Glutamatergic neuron (in vitro differentiated cells): ENCODE measurements at regions not wholly inside any gene's neighbourhood (a gene's known extent, or its start where the extent isn't known, plus 50 kb on each side); places are given as distances from the start of the nearest gene placed in this dataset.

Source experiments
- DNase-seq: peaks from one replicate; pipeline ENCODE4 v3.0.0; 2022
- H3K27ac Mint-ChIP-seq: one replicate; pipeline ENCODE4 v1.8.0; 2020; ENCODE audit warnings: mild to moderate bottlenecking, mixed read lengths, inconsistent platforms; ENCODE audit not compliant: unreplicated experiment
- H3K27me3 Mint-ChIP-seq: one replicate; pipeline ENCODE4 v1.8.0; 2020; ENCODE audit warnings: mild to moderate bottlenecking, moderate library complexity, mixed read lengths, inconsistent platforms; ENCODE audit not compliant: unreplicated experiment
- H3K36me3 Mint-ChIP-seq: one replicate; pipeline ENCODE4 v1.8.0; 2020; ENCODE audit warnings: mild to moderate bottlenecking, mixed read lengths, inconsistent platforms; ENCODE audit not compliant: unreplicated experiment
- H3K4me1 Mint-ChIP-seq: one replicate; pipeline ENCODE4 v1.8.0; 2020; ENCODE audit warnings: mild to moderate bottlenecking, low read depth, mixed read lengths, inconsistent platforms; ENCODE audit not compliant: unreplicated experiment
- H3K4me3 Mint-ChIP-seq: one replicate; pipeline ENCODE4 v1.8.0; 2020; ENCODE audit warnings: mild to moderate bottlenecking, mixed read lengths, inconsistent platforms; ENCODE audit not compliant: unreplicated experiment
- H3K9me3 Mint-ChIP-seq: one replicate; pipeline ENCODE4 v1.8.0; 2020; ENCODE audit warnings: mild to moderate bottlenecking, moderate library complexity, mixed read lengths, inconsistent platforms; ENCODE audit not compliant: unreplicated experiment
- TF ChIP-seq, protein P1 (sequence below): fragments of 200-600 bp; sonication (generic); IDR thresholded peaks from one replicate; pipeline ENCODE4 v1.5.0; 2021; ENCODE audit not compliant: partially characterized antibody, unreplicated experiment

DNA sequence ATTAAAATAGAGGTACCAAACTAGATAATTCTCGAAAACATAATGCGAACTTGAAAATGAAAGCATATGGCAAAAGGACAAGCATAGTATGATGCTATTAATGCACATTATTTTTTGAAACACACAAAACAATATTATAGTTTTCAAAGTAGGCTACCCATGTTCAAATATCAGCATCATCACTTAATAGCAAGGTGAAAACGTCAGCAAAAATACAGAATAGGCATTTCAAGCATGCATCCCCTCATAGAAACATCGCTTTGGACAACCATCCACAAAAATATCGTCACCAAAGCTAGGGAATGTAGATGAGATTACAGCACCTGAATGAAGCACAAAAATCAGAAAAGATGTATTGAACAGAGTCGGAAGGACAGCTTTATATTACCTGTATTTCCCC, 814.5 kb upstream of the LRRC4C start:
- Mint-ChIP-seq H3K27me3 (no peaks in the 10 kb centered on the region), H3K9me3 (no peaks in the 10 kb centered on the region), H3K4me1 (no peaks in the 10 kb centered on the region), H3K27ac (no peak overlapping the region), H3K36me3 (no peaks in the 10 kb centered on the region), H3K4me3 (no peak overlapping the region)
- TF ChIP-seq, protein P1, sequence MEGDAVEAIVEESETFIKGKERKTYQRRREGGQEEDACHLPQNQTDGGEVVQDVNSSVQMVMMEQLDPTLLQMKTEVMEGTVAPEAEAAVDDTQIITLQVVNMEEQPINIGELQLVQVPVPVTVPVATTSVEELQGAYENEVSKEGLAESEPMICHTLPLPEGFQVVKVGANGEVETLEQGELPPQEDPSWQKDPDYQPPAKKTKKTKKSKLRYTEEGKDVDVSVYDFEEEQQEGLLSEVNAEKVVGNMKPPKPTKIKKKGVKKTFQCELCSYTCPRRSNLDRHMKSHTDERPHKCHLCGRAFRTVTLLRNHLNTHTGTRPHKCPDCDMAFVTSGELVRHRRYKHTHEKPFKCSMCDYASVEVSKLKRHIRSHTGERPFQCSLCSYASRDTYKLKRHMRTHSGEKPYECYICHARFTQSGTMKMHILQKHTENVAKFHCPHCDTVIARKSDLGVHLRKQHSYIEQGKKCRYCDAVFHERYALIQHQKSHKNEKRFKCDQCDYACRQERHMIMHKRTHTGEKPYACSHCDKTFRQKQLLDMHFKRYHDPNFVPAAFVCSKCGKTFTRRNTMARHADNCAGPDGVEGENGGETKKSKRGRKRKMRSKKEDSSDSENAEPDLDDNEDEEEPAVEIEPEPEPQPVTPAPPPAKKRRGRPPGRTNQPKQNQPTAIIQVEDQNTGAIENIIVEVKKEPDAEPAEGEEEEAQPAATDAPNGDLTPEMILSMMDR, result no peak
- DNase-seq, result no peak

DNA sequence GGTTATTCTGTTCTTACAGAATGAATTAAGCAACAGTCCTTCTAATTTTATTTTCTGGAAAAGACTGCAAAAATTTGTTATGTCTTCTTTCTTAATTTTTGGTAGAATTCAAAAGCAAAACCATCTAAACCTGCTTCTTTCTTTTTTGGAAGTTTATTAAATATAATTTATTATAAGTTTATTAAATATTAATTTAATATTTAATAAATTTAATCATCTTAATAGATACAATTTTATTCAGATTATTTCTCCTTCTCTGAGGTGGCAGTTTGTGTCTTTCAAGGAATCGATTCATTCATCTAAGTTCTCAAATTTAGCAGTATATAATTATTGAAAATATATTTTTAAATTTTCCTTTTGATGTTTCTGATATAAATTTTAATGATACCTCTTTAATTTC, 837.5 kb upstream of the LRRC4C start:
- no peak overlapping the region for H3K4me3 Mint-ChIP-seq
- H3K27ac Mint-ChIP-seq, result no peak overlapping the region
- TF ChIP-seq, protein P1, result no peak
- no peaks in the 10 kb centered on the region for H3K27me3 Mint-ChIP-seq
- H3K9me3 Mint-ChIP-seq, result no peaks in the 10 kb centered on the region
- DNase-seq, result no peak
- H3K4me1 Mint-ChIP-seq, result no peaks in the 10 kb centered on the region
- H3K36me3 Mint-ChIP-seq, result no peaks in the 10 kb centered on the region

DNA sequence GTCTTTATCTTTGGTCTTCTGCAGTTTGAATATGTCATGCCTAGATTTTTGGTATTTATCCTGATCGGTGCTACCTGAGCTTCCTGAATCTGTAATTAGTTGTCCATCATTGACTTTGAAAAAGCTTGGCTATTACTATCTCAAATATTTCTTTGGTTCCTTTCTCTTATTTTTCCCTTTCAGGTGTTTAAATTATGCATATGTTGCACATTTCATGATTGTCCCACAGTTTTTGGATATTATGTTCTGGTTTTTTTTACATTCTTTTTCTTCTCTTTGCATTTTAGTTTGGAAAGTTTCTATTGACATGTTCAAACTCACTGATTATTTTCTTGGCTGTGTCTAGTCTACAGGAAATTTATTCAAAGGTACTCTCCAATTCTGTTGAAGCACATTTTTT, 840.3 kb upstream of the LRRC4C start:
- DNase-seq, result no peak
- H3K27me3 Mint-ChIP-seq, result no peaks in the 10 kb centered on the region
- no peak overlapping the region for H3K4me3 Mint-ChIP-seq
- no peaks in the 10 kb centered on the region for H3K9me3 Mint-ChIP-seq
- no peaks in the 10 kb centered on the region for H3K4me1 Mint-ChIP-seq
- no peak overlapping the region for H3K27ac Mint-ChIP-seq
- TF ChIP-seq, protein P1, result no peak
- H3K36me3 Mint-ChIP-seq, result no peaks in the 10 kb centered on the region

DNA sequence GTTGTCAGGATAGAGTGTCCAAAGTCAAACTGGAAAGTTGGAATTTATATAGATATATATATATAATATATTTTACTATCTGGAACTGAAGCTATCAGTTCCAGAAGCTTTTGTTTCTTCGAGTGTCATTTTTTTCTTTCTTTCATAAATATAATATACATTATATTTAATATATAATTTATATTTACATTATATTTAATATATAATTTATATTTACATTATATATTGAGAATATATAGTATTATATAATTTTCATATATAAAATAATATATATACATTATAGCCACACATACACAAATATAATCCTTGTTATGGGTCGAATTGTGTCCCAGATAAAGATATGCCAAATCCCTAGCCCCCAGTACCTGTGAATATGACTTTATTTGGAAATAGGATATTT, 842.3 kb upstream of the LRRC4C start:
- H3K27me3 Mint-ChIP-seq, result no peaks in the 10 kb centered on the region
- TF ChIP-seq, protein P1, result no peak
- no peak overlapping the region for H3K4me3 Mint-ChIP-seq
- DNase-seq, result no peak
- H3K27ac Mint-ChIP-seq, result no peak overlapping the region
- H3K36me3 Mint-ChIP-seq, result no peaks in the 10 kb centered on the region
- H3K9me3 Mint-ChIP-seq, result no peaks in the 10 kb centered on the region
- no peaks in the 10 kb centered on the region for H3K4me1 Mint-ChIP-seq

DNA sequence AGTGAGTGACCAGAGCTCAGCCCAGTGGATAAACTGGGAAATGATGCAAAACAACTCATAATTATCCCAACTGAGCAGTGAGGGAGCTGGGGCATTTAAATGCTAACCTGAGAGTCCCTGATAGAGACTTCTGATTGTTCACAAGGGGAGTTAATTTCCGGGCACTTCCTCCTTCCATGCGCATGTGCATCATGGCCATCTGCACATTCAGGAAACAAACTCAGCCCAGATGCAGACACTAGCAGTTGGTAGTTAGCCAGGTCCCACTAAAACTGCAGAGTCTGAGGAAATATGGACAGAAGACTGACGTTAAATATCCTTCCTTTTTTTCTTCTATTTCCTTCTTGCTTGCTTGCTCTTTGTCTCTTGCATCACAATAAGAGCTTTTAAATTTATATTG, 852.1 kb upstream of the LRRC4C start:
- no peaks in the 10 kb centered on the region for H3K27me3 Mint-ChIP-seq
- no peaks in the 10 kb centered on the region for H3K36me3 Mint-ChIP-seq
- DNase-seq, result no peak
- H3K4me3 Mint-ChIP-seq, result no peak overlapping the region
- TF ChIP-seq, protein P1, result no peak
- no peaks in the 10 kb centered on the region for H3K9me3 Mint-ChIP-seq
- no peak overlapping the region for H3K27ac Mint-ChIP-seq
- no peaks in the 10 kb centered on the region for H3K4me1 Mint-ChIP-seq
